Vagina (tissue), 2 donors: ENCODE measurements at regions not wholly inside any gene's neighbourhood (a gene's known extent, or its start where the extent isn't known, plus 50 kb on each side); places are given as distances from the start of the nearest gene placed in this dataset.

Experiments
- CTCF ChIP-seq, 3 experiments: fragments of 450-650 bp in 2 of 3; fragments of 200-600 bp in 1 of 3; sonication (generic) in 1 of 3; IDR thresholded peaks; one replicate each; pipeline ENCODE4 v1.5.1; 2017 to 2019; ENCODE audit warnings: antibody characterized with exemption in 3 of 3, mild to moderate bottlenecking in 2 of 3, moderate library complexity in 2 of 3
- POLR2A ChIP-seq, 2 donors: fragments of 450-650 bp; IDR thresholded peaks; one replicate each; pipeline ENCODE4 v1.6.1; 2017; ENCODE audit warnings: antibody characterized with exemption in 2 of 2, mild to moderate bottlenecking in 2 of 2, moderate library complexity in 2 of 2

DNA sequence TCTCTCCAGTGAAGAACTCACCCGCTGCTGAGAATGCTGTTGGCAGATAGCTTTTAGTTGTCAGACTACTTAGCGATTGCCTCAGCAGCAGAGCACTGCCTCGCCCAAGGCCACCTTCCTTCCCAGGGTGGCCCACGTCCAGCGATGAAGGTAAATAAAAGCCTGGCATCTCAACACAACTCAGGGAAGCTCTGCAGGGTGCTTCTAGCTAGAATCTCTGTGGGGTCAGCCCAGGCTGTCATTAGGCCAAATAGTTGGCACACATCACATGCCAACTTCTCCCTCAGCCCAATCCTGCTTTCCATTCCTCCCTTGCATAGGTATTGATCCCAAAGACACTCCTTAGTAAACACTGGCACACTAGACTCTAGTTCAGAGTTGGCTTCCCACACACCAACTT lies 368.1 kb upstream of the TMTC1 start:
- no peak for TF ChIP-seq POLR2A (IDR thresholded peaks at IDR 0.05)
- TF ChIP-seq CTCF (IDR thresholded peaks at IDR 0.05) = no peak
